GM23338 (cell line): ENCODE measurements at regions not wholly inside any gene's neighbourhood (a gene's known extent, or its start where the extent isn't known, plus 50 kb on each side); places are given as distances from the start of the nearest gene placed in this dataset.
A peak's percentile ranks its signal among the peaks of the same experiment; 100 is the strongest.

ENCODE experiments used
- ATAC-seq: fragments of 200-7000 bp; cut with Tn5 transposase; 3 replicates; pipeline ENCODE4 v1.9.1; 2020
- DNase-seq: peaks from one replicate; pipeline ENCODE4 v3.0.0-alpha.2; 2015; ENCODE audit warnings: low spot score
- H2AFZ ChIP-seq: fragments of 200-600 bp; sonication (generic); 2 replicates; pipeline ENCODE4 v1.8.0; 2016; ENCODE audit warnings: antibody characterized with exemption, mild to moderate bottlenecking, moderate library complexity
- H3F3A ChIP-seq: fragments of 200-600 bp; sonication (generic); replicated peaks from 2 replicates; pipeline ENCODE4 v1.8.0; 2017; ENCODE audit warnings: antibody characterized with exemption, mixed run types, low read depth
- H3K27ac ChIP-seq: fragments of 200-600 bp; sonication (generic); 2 replicates; pipeline ENCODE4 v1.6.1; 2016; ENCODE audit warnings: low read depth
- H3K27me3 ChIP-seq: fragments of 200-600 bp; sonication (generic); 2 replicates; pipeline ENCODE4 v1.8.0; 2016; ENCODE audit warnings: mild to moderate bottlenecking, mixed run types, moderate library complexity; ENCODE audit not compliant: insufficient read depth
- H3K36me3 ChIP-seq: fragments of 200-600 bp; sonication (generic); 2 replicates; pipeline ENCODE4 v1.8.0; 2016; ENCODE audit warnings: mild to moderate bottlenecking; ENCODE audit not compliant: insufficient read depth
- H3K4me1 ChIP-seq: fragments of 200-600 bp; sonication (generic); 2 replicates; pipeline ENCODE4 v1.8.0; 2016; ENCODE audit warnings: mild to moderate bottlenecking, moderate library complexity; ENCODE audit not compliant: insufficient read depth
- H3K4me2 ChIP-seq: fragments of 200-600 bp; sonication (generic); 2 replicates; pipeline ENCODE4 v1.7.1; 2017; ENCODE audit warnings: mixed run types
- H3K4me3 ChIP-seq: fragments of 200-600 bp; sonication (generic); 2 replicates; pipeline ENCODE4 v1.6.1; 2016; ENCODE audit warnings: mixed run types
- H3K79me2 ChIP-seq: fragments of 200-600 bp; sonication (generic); replicated peaks from 2 replicates; pipeline ENCODE4 v1.8.0; 2017; ENCODE audit warnings: mild to moderate bottlenecking; ENCODE audit not compliant: insufficient read depth
- H3K9me2 ChIP-seq: fragments of 200-600 bp; sonication (generic); 2 replicates; pipeline ENCODE4 v1.8.0; 2017; ENCODE audit not compliant: insufficient read depth
- H4K20me1 ChIP-seq: fragments of 200-600 bp; sonication (generic); replicated peaks from 2 replicates; pipeline ENCODE4 v1.8.0; 2017; ENCODE audit warnings: mild to moderate bottlenecking; ENCODE audit not compliant: insufficient read depth
- H3K27ac Mint-ChIP-seq: 2 replicates; pipeline ENCODE4 v1.8.0; 2020; ENCODE audit warnings: inconsistent platforms, mild to moderate bottlenecking, moderate library complexity, mixed read lengths
- H3K27me3 Mint-ChIP-seq: 3 replicates; pipeline ENCODE4 v1.8.0; 2022; ENCODE audit warnings: low read depth, mild to moderate bottlenecking, moderate library complexity, mixed read lengths, inconsistent platforms; ENCODE audit not compliant: insufficient read depth, poor library complexity
- H3K36me3 Mint-ChIP-seq: 3 replicates; pipeline ENCODE4 v1.8.0; 2021; ENCODE audit warnings: low read depth, mild to moderate bottlenecking, inconsistent platforms, moderate library complexity, mixed read lengths
- H3K4me1 Mint-ChIP-seq: 3 replicates; pipeline ENCODE4 v1.8.0; 2020; ENCODE audit warnings: mild to moderate bottlenecking, inconsistent platforms, mixed read lengths
- H3K4me3 Mint-ChIP-seq: 3 replicates; pipeline ENCODE4 v1.8.0; 2021; ENCODE audit warnings: moderate library complexity, mild to moderate bottlenecking, inconsistent platforms, mixed read lengths
- H3K9me3 Mint-ChIP-seq: 3 replicates; pipeline ENCODE4 v1.8.0; 2020; ENCODE audit warnings: moderate library complexity, mild to moderate bottlenecking, inconsistent platforms, mixed read lengths
- CTCF ChIP-seq, 2 experiments: fragments of 200-600 bp in 1 of 2; sonication (generic) in 1 of 2; conservative IDR thresholded peaks; 2 replicates each; pipeline versions ENCODE4 v1.5.1 to v1.6.1; 2016 to 2017; ENCODE audit warnings: antibody characterized with exemption in 2 of 2, low read depth in 2 of 2, mild to moderate bottlenecking in 2 of 2, moderate library complexity in 1 of 2
- ETS1 ChIP-seq: IDR thresholded peaks from 2 replicates; pipeline ENCODE4 v1.6.1; 2016; ENCODE audit warnings: antibody characterized with exemption
- EZH2 ChIP-seq: fragments of 200-600 bp; sonication (generic); IDR thresholded peaks from one replicate; pipeline ENCODE4 v1.8.0; 2017; ENCODE audit warnings: antibody characterized with exemption, mild to moderate bottlenecking, low read depth; ENCODE audit not compliant: unreplicated experiment
- JUNB ChIP-seq: IDR thresholded peaks from one replicate; pipeline ENCODE4 v1.6.1; 2016; ENCODE audit warnings: antibody characterized with exemption; ENCODE audit not compliant: unreplicated experiment
- NANOG ChIP-seq: IDR thresholded peaks from 2 replicates; pipeline ENCODE4 v1.6.1; 2016; ENCODE audit warnings: antibody characterized with exemption, borderline replicate concordance
- POLR2AphosphoS5 ChIP-seq: IDR thresholded peaks from 2 replicates; pipeline ENCODE4 v1.6.1; 2016; ENCODE audit warnings: antibody characterized with exemption, low read depth
- REST ChIP-seq: IDR thresholded peaks from one replicate; pipeline ENCODE4 v1.6.1; 2018; ENCODE audit warnings: antibody characterized with exemption; ENCODE audit not compliant: unreplicated experiment
- ZNF114 ChIP-seq: fragments of 250-450 bp; sonication (Bioruptor Pico); IDR thresholded peaks from 2 replicates; pipeline ENCODE4 v1.5.0; 2020; ENCODE audit warnings: mild to moderate bottlenecking, moderate library complexity
- ZNF462 ChIP-seq: fragments of 250-450 bp; sonication (Bioruptor Pico); IDR thresholded peaks from 2 replicates; pipeline ENCODE4 v1.5.0; 2020; ENCODE audit warnings: mild to moderate bottlenecking, moderate library complexity

GRCh38 chr20:22373164-22373895 is 211.0 kb downstream of the FOXA2 start:
- no peak overlapping the region for H3K27ac Mint-ChIP-seq
- H3K27me3 Mint-ChIP-seq: no peaks in the 10 kb centered on the region
- Histone ChIP-seq H3K9me2 (no peaks in the 10 kb centered on the region), H3F3A (no peaks in the 10 kb centered on the region), H3K27ac (no peak overlapping the region), H3K79me2 (no peaks in the 10 kb centered on the region), H3K36me3 (no peaks in the 10 kb centered on the region), H3K4me2 (no peak overlapping the region), H3K4me3 (no peak overlapping the region), H3K27me3 (no peaks in the 10 kb centered on the region), H4K20me1 (no peaks in the 10 kb centered on the region), H3K4me1 (peaks cover 10% of the 10 kb centered on the region; the same call in 1 of the 2 replicates), H2AFZ (no peak overlapping the region)
- peaks cover 11% of the 10 kb centered on the region for H3K4me1 Mint-ChIP-seq
- TF ChIP-seq NANOG (no peak), ETS1 (no peak), CTCF (conservative IDR thresholded peaks at IDR 0.05; ENCODE audit: low read depth in 2 of 2) (no peak)
- no peaks in the 10 kb centered on the region for H3K9me3 Mint-ChIP-seq
- no peaks in the 10 kb centered on the region for H3K36me3 Mint-ChIP-seq
- ATAC-seq (no peak), DNase-seq (no peak)
- no peak overlapping the region for H3K4me3 Mint-ChIP-seq

GRCh38 chr20:22371843-22372242 is 212.5 kb downstream of the FOXA2 start:
- Histone ChIP-seq H3K27me3 (no peaks in the 10 kb centered on the region), H3K9me2 (no peaks in the 10 kb centered on the region), H4K20me1 (no peaks in the 10 kb centered on the region), H3K4me3 (no peak overlapping the region), H3K4me1 (peaks cover 10% of the 10 kb centered on the region; the same call in 1 of the 2 replicates), H3K4me2 (no peak overlapping the region), H3K27ac (no peak overlapping the region), H3K79me2 (no peaks in the 10 kb centered on the region), H3K36me3 (no peaks in the 10 kb centered on the region), H2AFZ (no peak overlapping the region), H3F3A (no peaks in the 10 kb centered on the region)
- no peaks in the 10 kb centered on the region for H3K9me3 Mint-ChIP-seq
- no peak overlapping the region for H3K27ac Mint-ChIP-seq
- no peak overlapping the region for H3K4me3 Mint-ChIP-seq
- DNase-seq: peak; percentile 30
- no peaks in the 10 kb centered on the region for H3K27me3 Mint-ChIP-seq
- H3K4me1 Mint-ChIP-seq: peaks cover 11% of the 10 kb centered on the region
- no peaks in the 10 kb centered on the region for H3K36me3 Mint-ChIP-seq
- peak; percentile 76 for ATAC-seq
- no peak for TF ChIP-seq JUNB
- TF ChIP-seq ZNF114: no peak
- TF ChIP-seq REST: no peak
- no peak for TF ChIP-seq EZH2
- no peak for TF ChIP-seq ZNF462 (CRISPR knock-in tag)
- no peak for TF ChIP-seq POLR2AphosphoS5
